H9 (cell line): ENCODE measurements at regions not wholly inside any gene's neighbourhood (a gene's known extent, or its start where the extent isn't known, plus 50 kb on each side); places are given as distances from the start of the nearest gene placed in this dataset.

ENCODE experiments used
- DNase-seq: peaks from one replicate; pipeline ENCODE4 v3.0.0-alpha.2; 2017
- H2AFZ ChIP-seq: one replicate; pipeline ENCODE4 v1.6.1; 2013; ENCODE audit warnings: mild to moderate bottlenecking, low read length, control low read depth, moderate library complexity
- H2AK5ac ChIP-seq: 2 replicates; pipeline ENCODE4 v1.6.1; 2013; ENCODE audit warnings: low read length, control low read depth, mixed read lengths; ENCODE audit not compliant: insufficient read length
- H2BK120ac ChIP-seq: one replicate; pipeline ENCODE4 v1.6.1; 2013; ENCODE audit warnings: low read depth, mild to moderate bottlenecking, low read length, control low read depth, inconsistent platforms; ENCODE audit not compliant: poor library complexity, severe bottlenecking
- H2BK12ac ChIP-seq: 2 replicates; pipeline ENCODE4 v1.6.1; 2013; ENCODE audit warnings: low read length, control low read depth, mixed read lengths, low read depth; ENCODE audit not compliant: insufficient read length
- H2BK15ac ChIP-seq: 2 replicates; pipeline ENCODE4 v1.6.1; 2013; ENCODE audit warnings: low read depth, low read length, control low read depth
- H2BK20ac ChIP-seq: one replicate; pipeline ENCODE4 v1.6.1; 2013; ENCODE audit warnings: low read depth, mild to moderate bottlenecking, low read length, control low read depth, inconsistent platforms; ENCODE audit not compliant: poor library complexity, severe bottlenecking
- H2BK5ac ChIP-seq: 2 replicates; pipeline ENCODE4 v1.6.1; 2013; ENCODE audit warnings: low read length, control low read depth, mixed read lengths; ENCODE audit not compliant: insufficient read length
- H3K14ac ChIP-seq: 2 replicates; pipeline ENCODE4 v1.6.1; 2013; ENCODE audit warnings: low read length, control low read depth; ENCODE audit not compliant: insufficient read depth
- H3K18ac ChIP-seq: 2 replicates; pipeline ENCODE4 v1.6.1; 2013; ENCODE audit warnings: low read depth, mild to moderate bottlenecking, mixed read lengths, low read length, control low read depth; ENCODE audit not compliant: insufficient read length
- H3K23ac ChIP-seq: 2 replicates; pipeline ENCODE4 v1.6.1; 2013; ENCODE audit warnings: low read length, control low read depth, mixed read lengths, low read depth; ENCODE audit not compliant: insufficient read length
- H3K23me2 ChIP-seq: 2 replicates; pipeline ENCODE4 v1.6.1; 2013; ENCODE audit warnings: low read depth, mild to moderate bottlenecking, mixed read lengths, low read length, control low read depth; ENCODE audit not compliant: insufficient read length, poor library complexity, severe bottlenecking
- H3K27ac ChIP-seq: 2 replicates; pipeline ENCODE4 v1.5.1; 2013; ENCODE audit warnings: low read length, control low read depth, mixed read lengths, low read depth; ENCODE audit not compliant: insufficient read length
- H3K27me3 ChIP-seq: 2 replicates; pipeline ENCODE4 v1.6.1; 2013; ENCODE audit warnings: low read length, control low read depth, inconsistent platforms; ENCODE audit not compliant: insufficient read depth
- H3K4ac ChIP-seq: 2 replicates; pipeline ENCODE4 v1.6.1; 2013; ENCODE audit warnings: low read depth, mild to moderate bottlenecking, control low read depth, inconsistent platforms, low read length, moderate library complexity
- H3K4me1 ChIP-seq: 2 replicates; pipeline ENCODE4 v1.6.1; 2013; ENCODE audit warnings: low read length, control low read depth, inconsistent platforms; ENCODE audit not compliant: insufficient read depth
- H3K4me2 ChIP-seq: 2 replicates; pipeline ENCODE4 v1.6.1; 2013; ENCODE audit warnings: low read length, control low read depth, mixed read lengths; ENCODE audit not compliant: insufficient read length, insufficient read depth
- H3K56ac ChIP-seq: 2 replicates; pipeline ENCODE4 v1.6.1; 2013; ENCODE audit warnings: low read depth, mild to moderate bottlenecking, mixed read lengths, low read length, control low read depth; ENCODE audit not compliant: insufficient read length
- H3K79me1 ChIP-seq: 2 replicates; pipeline ENCODE4 v1.6.1; 2013; ENCODE audit warnings: low read depth, mild to moderate bottlenecking, moderate library complexity, low read length, control low read depth, inconsistent platforms; ENCODE audit not compliant: insufficient read depth, poor library complexity, severe bottlenecking
- H3K79me2 ChIP-seq: 2 replicates; pipeline ENCODE4 v1.6.1; 2013; ENCODE audit warnings: low read length, control low read depth, inconsistent platforms; ENCODE audit not compliant: insufficient read depth
- H3K9ac ChIP-seq: 2 replicates; pipeline ENCODE4 v1.6.1; 2013; ENCODE audit warnings: low read length, control low read depth, mixed read lengths; ENCODE audit not compliant: insufficient read length; ENCODE audit errors: extremely low read depth
- H3K9me3 ChIP-seq: one replicate; pipeline ENCODE4 v1.6.1; 2013; ENCODE audit warnings: low read depth, low read length, inconsistent platforms; ENCODE audit not compliant: control insufficient read depth
- H3T11ph ChIP-seq: one replicate; pipeline ENCODE4 v1.6.1; 2013; ENCODE audit warnings: mild to moderate bottlenecking, low read length, control low read depth, inconsistent platforms
- H4K20me1 ChIP-seq: one replicate; pipeline ENCODE4 v1.6.1; 2013; ENCODE audit not compliant: control insufficient read depth, insufficient read length, insufficient read depth
- H4K5ac ChIP-seq: 2 replicates; pipeline ENCODE4 v1.6.1; 2013; ENCODE audit warnings: low read depth, mild to moderate bottlenecking, mixed read lengths, low read length, control low read depth; ENCODE audit not compliant: insufficient read length
- H4K8ac ChIP-seq: replicated peaks from 2 replicates; pipeline ENCODE4 v1.6.1; 2013; ENCODE audit warnings: low read length, control low read depth, mixed read lengths, low read depth; ENCODE audit not compliant: insufficient read length
- H4K91ac ChIP-seq: 2 replicates; pipeline ENCODE4 v1.6.1; 2013; ENCODE audit warnings: low read depth, mild to moderate bottlenecking, moderate library complexity, mixed read lengths, low read length, control low read depth; ENCODE audit not compliant: insufficient read length
- H3K27ac Mint-ChIP-seq, 3 experiments: 2 replicates in 2 of 3; 3 replicates in 1 of 3; pipeline ENCODE4 v1.8.0; 2020 to 2021; ENCODE audit warnings: mixed read lengths in 3 of 3, mild to moderate bottlenecking in 1 of 3, moderate library complexity in 1 of 3
- H3K27me3 Mint-ChIP-seq: 2 replicates; pipeline ENCODE4 v1.8.0; 2021; ENCODE audit warnings: low read depth, mild to moderate bottlenecking, moderate library complexity, mixed read lengths
- H3K36me3 Mint-ChIP-seq, 3 experiments: 2 replicates in 2 of 3; 3 replicates in 1 of 3; pipeline ENCODE4 v1.8.0; 2020 to 2021; ENCODE audit warnings: low read depth in 3 of 3, mixed read lengths in 3 of 3; ENCODE audit not compliant: insufficient read depth in 1 of 3
- H3K4me1 Mint-ChIP-seq, 2 experiments: 2 replicates each; pipeline ENCODE4 v1.8.0; 2020; ENCODE audit warnings: mixed read lengths in 2 of 2
- H3K4me3 Mint-ChIP-seq, 2 experiments: 2 replicates in 1 of 2; 3 replicates in 1 of 2; pipeline ENCODE4 v1.8.0; 2020 to 2021; ENCODE audit warnings: mild to moderate bottlenecking in 2 of 2, mixed read lengths in 2 of 2, moderate library complexity in 1 of 2
- H3K9me3 Mint-ChIP-seq, 2 experiments: 2 replicates in 1 of 2; 3 replicates in 1 of 2; pipeline ENCODE4 v1.8.0; 2020; ENCODE audit warnings: mild to moderate bottlenecking in 2 of 2, mixed read lengths in 2 of 2, moderate library complexity in 1 of 2
- CTCF ChIP-seq: fragments of 200-600 bp; sonication (generic); conservative IDR thresholded peaks from 3 replicates; pipeline ENCODE4 v1.8.0; 2021; ENCODE audit warnings: antibody characterized with exemption, mild to moderate bottlenecking
- WGBS: extraction: QIAGEN DNeasy Blood & Tissue Kit; methylation state at CpG from one replicate; pipeline ENCODE4 v1.1.7; 2013; ENCODE audit warnings: missing lambda C conversion rate, low lambda C conversion rate, mixed read lengths; ENCODE audit not compliant: insufficient read length; ENCODE audit errors: extremely low coverage; 5-methylcytosine and 5-hydroxymethylcytosine counted together

GRCh38 chr15:62553911-62554563, 389.0 kb upstream of the C2CD4B start:
- H3T11ph ChIP-seq = no peak overlapping the region
- H3K4ac ChIP-seq = no peak overlapping the region
- no peak overlapping the region for H3K9ac ChIP-seq
- no peaks in the 10 kb centered on the region; the same call in 1 of the 2 replicates for H3K27me3 Mint-ChIP-seq
- H3K27me3 ChIP-seq = no peaks in the 10 kb centered on the region
- no peaks in the 10 kb centered on the region for H3K79me2 ChIP-seq
- no peak overlapping the region for H2BK20ac ChIP-seq
- no peak for TF ChIP-seq CTCF
- no peaks in the 10 kb centered on the region for H3K9me3 ChIP-seq
- H3K79me1 ChIP-seq = no peaks in the 10 kb centered on the region
- H2BK120ac ChIP-seq = no peak overlapping the region
- H4K91ac ChIP-seq = no peak overlapping the region
- no peak overlapping the region for H3K4me2 ChIP-seq
- no peak overlapping the region for H2AK5ac ChIP-seq
- no peak overlapping the region for H2AFZ ChIP-seq
- no peak overlapping the region for H3K14ac ChIP-seq
- no peak overlapping the region for H3K23ac ChIP-seq
- no peak overlapping the region for H4K5ac ChIP-seq
- no peaks in the 10 kb centered on the region for H3K9me3 Mint-ChIP-seq
- no peaks in the 10 kb centered on the region for H4K20me1 ChIP-seq
- no peaks in the 10 kb centered on the region for H3K36me3 Mint-ChIP-seq
- H3K56ac ChIP-seq = no peak overlapping the region
- H2BK15ac ChIP-seq = no peak overlapping the region
- H4K8ac ChIP-seq = no peak overlapping the region
- no peak overlapping the region for H3K27ac ChIP-seq
- H3K4me1 Mint-ChIP-seq = peaks cover 8 to 9% of the 10 kb centered on the region in 2 experiments
- H3K27ac Mint-ChIP-seq = 0 out of 7 replicates have a peak overlapping the region, but pooled peaks of 1 of the 3 experiments have one; percentile 35
- no peaks in the 10 kb centered on the region for H3K4me1 ChIP-seq
- no peak overlapping the region for H3K4me3 Mint-ChIP-seq
- no peak overlapping the region for H2BK5ac ChIP-seq
- no peak for DNase-seq
- H3K18ac ChIP-seq = no peak overlapping the region
- WGBS = no CpG with 5 or more reads among the region's 2 CpGs
- no peaks in the 10 kb centered on the region for H3K23me2 ChIP-seq
- H2BK12ac ChIP-seq = no peak overlapping the region
